Uterus (tissue), 2 donors: ENCODE measurements at regions not wholly inside any gene's neighbourhood (a gene's known extent, or its start where the extent isn't known, plus 50 kb on each side); places are given as distances from the start of the nearest gene placed in this dataset.

ENCODE experiments used
- POLR2A ChIP-seq, 2 donors: fragments of 450-650 bp; IDR thresholded peaks; one replicate each; pipeline ENCODE4 v1.6.1; 2016; ENCODE audit warnings: antibody characterized with exemption in 2 of 2, mild to moderate bottlenecking in 1 of 2, moderate library complexity in 1 of 2
- TF ChIP-seq, protein P1 (sequence below), 4 experiments: fragments of 200-600 bp in 2 of 4; fragments of 450-650 bp in 2 of 4; sonication (generic) in 2 of 4; IDR thresholded peaks; one replicate each; pipeline ENCODE4 v1.5.1; 2016 to 2019; ENCODE audit warnings: antibody characterized with exemption in 4 of 4, mild to moderate bottlenecking in 2 of 4, moderate library complexity in 1 of 4

DNA sequence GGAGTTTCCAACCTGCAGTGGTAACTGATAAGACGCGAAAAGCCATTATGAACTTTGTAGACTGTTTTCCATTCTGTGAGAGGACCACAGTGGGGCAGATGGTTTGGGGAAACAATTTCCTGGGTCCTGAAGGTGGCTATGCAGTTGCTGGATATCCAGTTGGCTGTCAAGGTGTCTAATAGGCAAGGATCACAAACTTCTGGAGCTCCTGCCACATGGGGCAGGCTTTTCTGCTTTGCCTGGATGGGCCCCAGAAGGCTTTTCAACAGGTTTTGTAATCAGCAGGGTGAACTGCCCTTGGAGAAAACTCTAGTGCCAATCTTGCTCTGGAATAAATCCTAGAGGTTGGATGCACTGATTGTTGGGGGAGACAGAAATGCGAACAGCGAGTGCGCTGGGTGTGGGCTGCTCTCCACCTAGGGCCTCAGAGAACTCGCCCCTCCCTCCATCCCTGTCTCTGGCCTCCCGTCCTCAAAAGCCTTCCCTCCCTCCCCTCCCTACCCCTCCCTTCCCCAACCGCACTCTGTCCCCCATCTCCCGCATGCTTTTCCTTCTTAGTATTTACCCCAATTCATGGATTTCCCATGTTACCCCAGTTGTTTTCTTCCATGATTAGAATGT lies 210.3 kb upstream of the USP24 start:
- TF ChIP-seq POLR2A (IDR thresholded peaks at IDR 0.05), result no peak
- TF ChIP-seq, protein P1, sequence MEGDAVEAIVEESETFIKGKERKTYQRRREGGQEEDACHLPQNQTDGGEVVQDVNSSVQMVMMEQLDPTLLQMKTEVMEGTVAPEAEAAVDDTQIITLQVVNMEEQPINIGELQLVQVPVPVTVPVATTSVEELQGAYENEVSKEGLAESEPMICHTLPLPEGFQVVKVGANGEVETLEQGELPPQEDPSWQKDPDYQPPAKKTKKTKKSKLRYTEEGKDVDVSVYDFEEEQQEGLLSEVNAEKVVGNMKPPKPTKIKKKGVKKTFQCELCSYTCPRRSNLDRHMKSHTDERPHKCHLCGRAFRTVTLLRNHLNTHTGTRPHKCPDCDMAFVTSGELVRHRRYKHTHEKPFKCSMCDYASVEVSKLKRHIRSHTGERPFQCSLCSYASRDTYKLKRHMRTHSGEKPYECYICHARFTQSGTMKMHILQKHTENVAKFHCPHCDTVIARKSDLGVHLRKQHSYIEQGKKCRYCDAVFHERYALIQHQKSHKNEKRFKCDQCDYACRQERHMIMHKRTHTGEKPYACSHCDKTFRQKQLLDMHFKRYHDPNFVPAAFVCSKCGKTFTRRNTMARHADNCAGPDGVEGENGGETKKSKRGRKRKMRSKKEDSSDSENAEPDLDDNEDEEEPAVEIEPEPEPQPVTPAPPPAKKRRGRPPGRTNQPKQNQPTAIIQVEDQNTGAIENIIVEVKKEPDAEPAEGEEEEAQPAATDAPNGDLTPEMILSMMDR (IDR thresholded peaks at IDR 0.05), result no peak
